ENCODE measurements at regions not wholly inside any gene's neighbourhood (a gene's known extent, or its start where the extent isn't known, plus 50 kb on each side); places are given as distances from the start of the nearest gene placed in this dataset.

DNA sequence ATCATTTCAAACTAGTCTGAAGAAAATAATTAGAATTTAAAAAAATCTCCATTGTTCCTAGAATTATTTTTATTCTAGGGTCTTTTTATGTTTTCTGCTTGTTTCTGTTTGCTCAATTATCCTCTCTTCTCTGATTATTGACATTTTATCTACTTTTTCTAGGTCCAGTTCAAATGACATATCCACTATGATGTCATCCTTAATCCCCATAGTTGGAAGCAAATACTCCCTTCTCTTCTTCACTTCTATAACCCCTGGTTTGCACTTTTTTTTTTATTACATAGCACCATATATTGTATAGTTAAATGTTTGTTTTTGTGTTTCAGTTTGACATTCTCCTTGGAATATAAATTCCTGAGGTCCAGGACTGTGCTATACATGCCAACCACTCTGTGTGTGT lies 82.6 kb downstream of the CT47B1 start:
- H3K4me3 ChIP-seq (ENCODE audit: control insufficient read depth, low read depth, low read length), result no peak overlapping the region
- DNase-seq (ENCODE audit: low read depth), result no peak
- no peak for TF ChIP-seq CTCF (IDR thresholded peaks at IDR 0.05; ENCODE audit: control insufficient read depth, insufficient read depth, low read depth, low read length, missing control alignments)

DNA sequence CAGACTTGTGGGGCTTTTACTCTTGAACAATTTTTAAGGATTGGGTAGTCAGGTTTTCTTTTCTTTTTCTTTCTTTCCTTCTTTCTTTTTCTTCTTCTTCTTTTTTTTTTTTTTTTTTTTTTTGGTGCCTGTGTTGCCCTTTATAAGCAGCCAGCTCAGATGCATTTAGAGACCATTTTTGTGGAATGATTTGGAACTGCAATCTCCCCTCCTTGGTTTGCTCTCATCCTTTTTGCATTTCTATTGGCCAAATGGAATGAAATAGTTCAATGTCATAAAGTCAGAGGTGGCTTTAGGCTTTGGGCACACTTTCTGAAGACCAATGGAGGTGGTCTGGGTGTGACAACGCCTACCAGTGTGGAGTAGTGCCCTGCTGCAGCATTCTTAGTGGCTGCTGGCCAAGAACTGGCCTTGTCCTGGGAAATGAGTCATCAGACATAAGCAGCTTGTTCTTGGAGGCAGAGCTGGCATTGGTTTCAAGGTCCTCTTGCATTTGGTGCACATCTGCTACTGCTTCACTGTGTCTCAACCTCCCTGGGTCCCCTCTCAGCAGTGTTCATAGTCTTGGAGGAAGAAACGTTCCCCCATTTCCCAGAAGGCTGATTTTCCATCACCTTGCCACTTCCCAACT lies 84.5 kb downstream of the CT47B1 start:
- no peak for TF ChIP-seq CTCF (IDR thresholded peaks at IDR 0.05; ENCODE audit: control insufficient read depth, insufficient read depth, low read depth, low read length, missing control alignments)
- peak; percentile 46 for DNase-seq (ENCODE audit: low read depth)
- H3K4me3 ChIP-seq (ENCODE audit: control insufficient read depth, low read depth, low read length), result no peak overlapping the region

DNA sequence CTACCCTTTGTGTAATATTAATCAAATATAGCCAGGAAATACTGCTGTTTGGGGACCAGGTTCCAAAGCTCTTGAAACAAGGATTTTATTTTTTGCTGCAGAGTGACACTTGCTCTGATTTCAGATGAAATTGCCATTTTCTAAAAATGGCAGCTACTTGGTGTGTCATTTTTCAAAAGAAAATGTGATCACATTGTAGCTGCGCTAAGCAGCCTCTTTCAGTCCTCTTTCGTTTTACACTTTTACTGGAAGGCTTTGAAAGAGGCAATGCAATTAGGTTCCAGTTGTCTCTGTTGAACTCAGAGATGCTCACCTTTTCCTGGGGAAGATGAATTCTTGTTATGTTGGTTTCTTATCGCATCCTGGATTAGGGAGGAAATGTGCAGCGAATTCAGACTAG lies 85.1 kb downstream of the CT47B1 start:
- H3K4me3 ChIP-seq (ENCODE audit: control insufficient read depth, low read depth, low read length), result no peak overlapping the region
- DNase-seq (ENCODE audit: low read depth), result no peak
- no peak for TF ChIP-seq CTCF (IDR thresholded peaks at IDR 0.05; ENCODE audit: control insufficient read depth, insufficient read depth, low read depth, low read length, missing control alignments)

DNA sequence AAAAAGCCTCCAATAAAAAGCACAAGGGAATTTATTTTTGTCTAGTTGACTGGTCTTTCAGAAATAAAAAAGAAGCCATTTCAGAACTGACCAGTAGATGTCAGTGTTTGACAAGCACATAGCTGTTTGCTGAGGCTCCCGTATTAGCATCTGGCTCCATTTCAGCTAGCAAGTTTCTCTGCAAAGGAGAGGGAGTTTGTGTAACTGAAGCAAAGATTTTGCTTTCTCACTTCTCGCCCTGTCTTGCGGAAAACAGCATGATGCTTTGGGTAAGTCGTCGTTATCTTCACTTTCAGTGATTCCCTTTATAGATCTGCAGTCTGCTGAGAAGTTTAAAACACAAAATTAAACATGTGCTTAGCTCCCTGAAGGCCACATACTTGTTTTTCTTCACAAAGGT lies 85.5 kb downstream of the CT47B1 start:
- peak; percentile 55 for DNase-seq (ENCODE audit: low read depth)
- TF ChIP-seq CTCF (IDR thresholded peaks at IDR 0.05; ENCODE audit: control insufficient read depth, insufficient read depth, low read depth, low read length, missing control alignments), result peak; percentile 84
- H3K4me3 ChIP-seq (ENCODE audit: control insufficient read depth, low read depth, low read length), result no peak overlapping the region

GRCh38 chrX:120781403-120781802 lies 94.3 kb downstream of the CT47B1 start:
- H3K4me3 ChIP-seq (ENCODE audit: control insufficient read depth, low read depth, low read length), result no peak overlapping the region
- no peak for TF ChIP-seq CTCF (IDR thresholded peaks at IDR 0.05; ENCODE audit: control insufficient read depth, insufficient read depth, low read depth, low read length, missing control alignments)
- DNase-seq (ENCODE audit: low read depth), result no peak

- TF ChIP-seq CTCF (IDR thresholded peaks at IDR 0.05; ENCODE audit: control insufficient read depth, insufficient read depth, low read depth, low read length, missing control alignments), result no peak
- DNase-seq (ENCODE audit: low read depth), result no peak
- H3K4me3 ChIP-seq (ENCODE audit: control insufficient read depth, low read depth, low read length), result no peak overlapping the region
These were observed 99.7 kb downstream of the CT47B1 start for GRCh38 chrX:120775959-120776358.

- no peak overlapping the region for H3K4me3 ChIP-seq (ENCODE audit: control insufficient read depth, low read depth, low read length)
- no peak for TF ChIP-seq CTCF (IDR thresholded peaks at IDR 0.05; ENCODE audit: control insufficient read depth, insufficient read depth, low read depth, low read length, missing control alignments)
- DNase-seq (ENCODE audit: low read depth), result no peak
These were observed 101.1 kb downstream of the CT47B1 start for GRCh38 chrX:120774606-120775005.
